MM.1S (cell line): ENCODE measurements at regions not wholly inside any gene's neighbourhood (a gene's known extent, or its start where the extent isn't known, plus 50 kb on each side); places are given as distances from the start of the nearest gene placed in this dataset.

ENCODE experiments used
- EZH2 ChIP-seq: fragments of 300-600 bp; sonication (generic); optimal IDR thresholded peaks from 2 replicates; pipeline ENCODE3; 2017; ENCODE audit warnings: low read depth, mild to moderate bottlenecking, antibody characterized with exemption, low read length, mixed read lengths
- EZH2phosphoT487 ChIP-seq: fragments of 300-600 bp; sonication (generic); IDR thresholded peaks from 2 replicates; pipeline ENCODE4 v1.6.1; 2018; ENCODE audit warnings: antibody characterized with exemption, low read length
- TF ChIP-seq, protein P1 (sequence below): fragments of 300-600 bp; sonication (generic); IDR thresholded peaks from 2 replicates; pipeline ENCODE4 v1.5.1; 2016; ENCODE audit warnings: antibody characterized with exemption, low read length, mixed read lengths

DNA sequence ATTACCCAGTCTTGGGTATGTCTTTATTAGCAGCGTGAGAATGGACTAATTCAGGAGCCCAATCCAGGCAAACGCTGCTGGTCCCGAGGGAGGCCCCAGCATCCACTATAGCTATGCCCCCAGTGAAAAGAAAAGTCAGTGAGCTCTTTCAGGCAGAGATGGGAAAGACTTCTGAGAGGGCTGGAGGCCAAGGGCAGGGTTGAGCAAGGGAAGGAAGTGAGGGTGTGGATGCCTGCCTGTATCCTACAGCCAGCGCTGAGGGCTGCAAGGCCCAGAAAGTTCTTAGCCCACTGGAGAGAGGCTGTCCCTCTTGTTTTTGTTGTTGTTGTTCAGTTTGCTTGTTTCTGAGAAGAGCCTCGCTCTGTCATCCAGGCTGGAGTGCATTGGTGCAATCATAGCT, 261.6 kb downstream of the ZEB1 start:
- TF ChIP-seq EZH2 (no peak), EZH2phosphoT487 (no peak)
- TF ChIP-seq, protein P1, sequence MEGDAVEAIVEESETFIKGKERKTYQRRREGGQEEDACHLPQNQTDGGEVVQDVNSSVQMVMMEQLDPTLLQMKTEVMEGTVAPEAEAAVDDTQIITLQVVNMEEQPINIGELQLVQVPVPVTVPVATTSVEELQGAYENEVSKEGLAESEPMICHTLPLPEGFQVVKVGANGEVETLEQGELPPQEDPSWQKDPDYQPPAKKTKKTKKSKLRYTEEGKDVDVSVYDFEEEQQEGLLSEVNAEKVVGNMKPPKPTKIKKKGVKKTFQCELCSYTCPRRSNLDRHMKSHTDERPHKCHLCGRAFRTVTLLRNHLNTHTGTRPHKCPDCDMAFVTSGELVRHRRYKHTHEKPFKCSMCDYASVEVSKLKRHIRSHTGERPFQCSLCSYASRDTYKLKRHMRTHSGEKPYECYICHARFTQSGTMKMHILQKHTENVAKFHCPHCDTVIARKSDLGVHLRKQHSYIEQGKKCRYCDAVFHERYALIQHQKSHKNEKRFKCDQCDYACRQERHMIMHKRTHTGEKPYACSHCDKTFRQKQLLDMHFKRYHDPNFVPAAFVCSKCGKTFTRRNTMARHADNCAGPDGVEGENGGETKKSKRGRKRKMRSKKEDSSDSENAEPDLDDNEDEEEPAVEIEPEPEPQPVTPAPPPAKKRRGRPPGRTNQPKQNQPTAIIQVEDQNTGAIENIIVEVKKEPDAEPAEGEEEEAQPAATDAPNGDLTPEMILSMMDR = no peak
